NCI-H1694 (cell line): ENCODE measurements at regions not wholly inside any gene's neighbourhood (a gene's known extent, or its start where the extent isn't known, plus 50 kb on each side); places are given as distances from the start of the nearest gene placed in this dataset.
"Not testable (repeated sequence)": the region's sequence is repeated elsewhere in the genome, so short reads cannot be mapped to it uniquely, and the experiment has no call there.

ENCODE experiments used
- DNase-seq: peaks from one replicate; lab custom pipeline; 2025; lab: John Stamatoyannopoulos, UW

DNA sequence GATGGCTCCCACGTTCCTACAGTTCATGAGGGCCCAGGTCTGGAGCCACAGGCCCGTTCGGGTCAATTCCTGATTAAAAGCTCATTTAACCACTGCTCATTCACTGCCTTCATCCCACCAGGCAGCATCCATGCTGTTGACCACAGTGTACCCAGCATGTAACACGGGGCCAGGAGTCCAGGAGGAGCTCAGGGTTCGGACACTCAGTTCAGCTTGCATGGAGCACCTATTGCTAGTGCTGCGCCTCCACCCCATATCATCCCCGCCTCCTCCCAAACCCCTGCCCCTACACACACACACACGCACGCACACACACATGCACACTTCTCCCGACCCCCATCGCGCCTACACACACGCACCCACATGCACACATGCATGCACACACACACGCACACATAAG, 72.9 kb upstream of the SNTG2 start:
- no peak for DNase-seq

DNA sequence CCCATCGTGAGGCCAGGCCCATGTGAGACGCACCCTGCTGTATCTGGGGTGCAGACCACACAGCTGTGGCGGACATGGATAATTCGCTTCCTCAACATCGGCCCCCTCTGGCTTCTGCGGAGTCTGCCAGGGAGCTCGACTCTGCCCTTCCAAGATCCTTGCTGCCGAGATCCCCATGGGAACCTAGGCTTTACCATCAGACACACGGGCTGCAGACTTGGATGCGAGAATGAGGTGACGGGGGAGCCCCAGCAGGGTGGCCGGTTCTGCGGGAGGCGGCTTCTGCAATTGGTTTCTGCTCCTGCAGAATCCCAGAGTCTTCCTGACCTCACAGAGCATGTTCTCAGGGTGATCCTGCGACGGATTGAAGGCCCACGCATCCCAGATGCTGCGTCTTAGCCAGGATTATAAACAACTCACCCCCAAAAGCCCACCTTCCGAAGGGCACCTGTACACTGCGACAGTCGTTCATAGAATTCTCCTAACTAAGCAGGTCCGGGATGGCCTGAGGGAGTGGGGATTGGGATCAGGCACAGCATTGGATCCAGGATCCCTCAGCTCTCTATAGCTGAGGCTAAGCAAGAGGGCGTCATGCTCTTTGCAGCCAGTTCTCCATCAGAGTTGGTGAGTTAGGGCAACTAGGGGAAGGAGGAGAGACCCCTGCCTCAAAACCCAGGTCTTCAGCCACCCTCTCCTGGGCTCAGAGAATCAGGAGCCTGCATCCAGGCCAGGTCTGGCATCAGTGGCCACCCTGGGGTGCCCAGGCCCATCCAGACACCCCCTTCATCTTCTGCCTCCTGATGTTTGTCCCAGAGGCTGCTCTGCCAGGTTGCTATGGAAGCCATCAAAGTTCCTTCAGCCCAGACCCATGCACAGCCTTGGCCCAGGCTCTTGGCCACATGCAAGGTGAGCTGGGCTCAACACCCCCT, 74.7 kb upstream of the SNTG2 start:
- DNase-seq, result no peak

DNA sequence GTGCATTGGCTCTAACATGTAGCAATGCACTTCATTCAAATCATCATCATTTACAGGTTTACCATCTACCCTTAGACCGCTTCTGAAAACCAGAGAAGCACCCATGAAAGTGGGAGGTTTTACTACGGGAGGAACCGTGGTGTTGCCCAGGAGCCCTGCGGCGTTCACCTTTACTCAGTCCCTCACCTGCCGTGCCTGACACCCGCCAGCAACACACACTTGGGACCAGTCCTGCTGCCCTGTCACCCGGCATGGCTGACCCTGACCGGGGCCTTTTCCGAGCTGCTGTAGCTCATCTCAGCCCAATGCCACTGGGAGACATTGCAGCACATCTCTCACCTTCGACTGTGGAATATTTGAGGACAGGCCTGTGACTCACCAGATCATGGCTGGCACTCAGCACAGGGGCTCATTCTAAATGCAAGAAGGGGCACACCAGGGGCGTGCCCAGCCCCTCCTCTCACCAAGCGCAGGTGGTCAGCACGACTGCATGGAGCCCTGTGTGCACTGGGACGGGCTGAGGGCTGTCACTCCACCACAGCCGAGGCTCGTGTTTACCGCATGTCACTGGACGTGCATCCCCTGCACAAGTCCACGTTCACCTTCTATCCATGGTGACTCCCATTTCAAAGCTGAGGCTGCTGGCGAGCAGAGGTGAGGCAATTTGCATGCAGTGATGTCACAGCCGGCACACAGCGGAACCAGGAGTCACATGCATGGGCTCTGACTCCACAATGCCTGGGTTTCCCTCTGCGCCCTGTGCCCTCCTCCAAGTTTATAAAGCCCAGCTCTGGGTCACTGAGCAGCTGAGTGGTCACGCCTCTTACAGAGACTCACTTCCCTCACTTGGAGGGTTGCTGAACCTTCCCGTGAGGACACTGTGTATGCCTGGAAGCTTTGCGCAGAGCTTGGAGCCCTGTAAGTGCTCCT, 76.7 kb upstream of the SNTG2 start:
- DNase-seq, result no peak

DNA sequence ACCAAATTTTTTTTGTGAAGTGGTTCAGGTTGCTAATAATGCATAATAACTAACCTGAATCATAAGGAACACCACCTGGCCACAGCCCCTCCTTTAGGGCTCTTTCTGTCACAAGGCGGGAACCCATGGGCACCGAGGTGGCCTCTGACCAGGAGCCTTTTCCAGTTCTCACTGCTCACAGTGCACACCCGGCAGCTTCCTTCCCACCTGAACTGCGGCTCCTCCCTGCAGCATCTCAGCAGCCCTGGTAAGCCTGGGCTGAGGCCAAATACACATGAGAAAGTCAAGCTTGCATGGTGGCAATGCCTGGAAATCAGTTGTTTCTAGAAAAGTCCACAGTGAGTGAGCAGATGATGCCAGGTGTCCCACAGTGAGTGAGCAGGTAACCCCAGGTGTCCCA, 77.6 kb upstream of the SNTG2 start:
- no peak for DNase-seq

DNA sequence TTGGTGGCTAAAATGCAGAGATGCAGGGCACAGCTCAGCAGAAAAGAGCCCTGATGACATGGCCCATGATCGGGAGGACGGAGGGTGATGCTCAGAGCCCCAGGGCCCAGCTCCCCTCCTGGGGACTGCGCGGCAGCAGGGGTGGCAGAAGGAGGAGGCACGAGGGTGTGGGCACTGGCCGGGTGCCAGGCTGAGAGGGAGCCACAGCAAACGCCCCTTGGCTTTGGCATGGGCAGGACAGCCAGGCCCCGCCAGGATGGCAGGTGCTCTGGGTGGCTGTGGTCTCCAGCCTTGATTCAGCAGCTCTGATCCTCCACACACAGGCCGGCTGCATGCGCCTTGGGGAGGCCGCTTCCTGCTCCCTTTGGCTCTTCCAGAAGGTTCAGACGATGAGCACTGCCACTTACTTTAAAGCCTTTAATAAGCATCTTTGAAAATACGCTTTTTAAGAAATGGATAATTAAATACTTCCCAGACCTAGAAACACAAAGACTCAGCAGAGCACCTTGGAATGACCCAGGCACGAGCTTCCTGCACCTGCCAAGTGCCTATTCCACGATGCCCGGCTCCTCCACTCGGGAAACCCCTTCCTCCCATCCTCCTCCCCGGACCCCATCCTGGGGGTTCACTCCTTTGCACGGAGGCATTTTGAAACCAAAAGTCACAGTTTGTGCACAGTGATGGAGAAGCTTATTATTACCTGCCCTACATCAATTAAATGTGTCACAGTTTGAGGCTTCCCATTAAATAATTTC, 78.5 kb upstream of the SNTG2 start:
- DNase-seq, result no peak

DNA sequence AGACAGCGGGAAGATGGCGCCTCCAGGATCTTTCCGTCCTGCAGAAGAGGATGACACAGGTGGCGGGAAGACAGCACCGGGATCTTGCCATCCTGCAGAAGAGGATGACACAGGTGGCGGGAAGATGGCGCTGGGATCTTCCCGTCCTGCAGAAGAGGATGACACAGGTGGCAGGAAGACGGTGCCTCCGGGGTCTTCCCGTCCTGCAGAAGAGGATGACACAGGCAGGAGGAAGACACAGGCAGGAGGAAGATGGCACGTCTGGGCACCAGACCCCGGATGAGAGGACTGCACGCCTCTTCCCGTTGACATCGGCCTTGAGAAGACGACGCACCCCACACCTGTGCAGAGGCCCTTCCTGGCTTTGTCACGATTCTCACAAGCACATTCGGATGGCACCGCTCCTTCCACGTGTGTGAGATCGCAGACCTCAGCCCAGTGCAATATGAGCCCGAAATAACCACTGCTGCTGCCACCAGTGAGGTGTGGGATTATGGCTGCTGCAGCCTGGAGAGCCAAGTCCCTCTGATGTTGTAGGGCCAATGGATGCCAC, 79.4 kb upstream of the SNTG2 start:
- DNase-seq, result no peak

DNA sequence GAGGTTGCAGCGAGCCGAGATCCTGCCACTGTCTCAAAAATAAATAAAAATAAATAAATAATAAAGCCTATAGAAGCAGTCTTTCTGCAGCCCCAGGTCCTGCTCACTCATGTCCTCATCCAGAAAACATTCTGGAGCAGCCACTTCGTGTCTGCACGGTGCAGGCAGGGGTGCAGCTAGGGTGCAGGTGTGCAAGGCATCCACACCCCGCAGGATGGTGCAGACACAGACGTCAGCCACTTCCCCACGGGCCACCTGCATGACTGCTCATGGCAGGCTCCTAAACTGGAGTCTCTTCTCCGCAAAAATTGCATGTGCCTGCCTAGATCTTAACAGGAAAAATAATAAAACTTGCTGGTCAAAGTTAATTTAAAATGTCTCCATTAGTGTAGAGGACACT, 80.2 kb upstream of the SNTG2 start:
- no peak for DNase-seq

DNA sequence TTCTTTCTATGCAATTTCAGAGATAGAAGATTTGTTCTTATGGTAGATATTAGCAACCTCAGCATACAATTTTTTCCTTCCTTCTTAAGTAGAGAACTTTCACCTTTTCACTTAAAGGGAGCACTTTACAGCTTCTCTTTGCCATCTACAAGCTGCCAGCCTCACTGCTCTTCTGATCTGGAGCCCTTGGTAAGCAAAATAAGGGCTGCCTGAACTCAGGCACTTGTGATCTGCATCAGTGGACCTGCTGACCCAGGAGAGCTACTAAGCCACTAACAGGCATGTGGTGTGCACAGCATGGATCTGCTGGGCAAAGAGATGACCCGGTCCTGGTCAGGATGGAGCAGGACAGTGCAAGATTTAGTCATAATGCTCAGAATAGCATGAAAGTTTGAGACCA, 80.8 kb upstream of the SNTG2 start:
- no peak for DNase-seq

DNA sequence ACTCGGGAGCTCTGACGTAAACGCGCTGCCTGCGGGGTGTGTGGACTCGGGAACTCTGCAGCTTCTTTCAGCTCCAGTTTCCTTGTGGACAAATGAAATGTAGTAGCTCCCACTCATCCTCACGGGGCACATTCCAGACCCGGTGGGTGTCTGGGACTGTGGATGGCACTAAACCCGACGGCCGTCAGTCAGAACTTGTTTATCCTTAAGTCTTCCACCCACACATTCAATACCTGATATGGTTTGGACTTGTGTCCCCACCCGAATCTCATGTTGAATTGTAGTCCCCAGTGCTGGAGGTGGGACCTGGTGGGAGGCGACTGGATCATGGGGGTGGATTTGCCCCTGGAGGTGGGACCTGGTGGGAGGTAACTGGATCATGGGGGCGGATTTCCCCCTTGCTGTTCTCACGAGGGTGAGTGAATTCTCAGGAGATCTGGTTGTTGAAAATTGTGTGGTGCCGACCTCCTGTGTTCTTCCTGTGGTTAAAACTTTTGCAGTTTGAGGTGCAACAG, 81.2 kb upstream of the SNTG2 start:
- no peak for DNase-seq

DNA sequence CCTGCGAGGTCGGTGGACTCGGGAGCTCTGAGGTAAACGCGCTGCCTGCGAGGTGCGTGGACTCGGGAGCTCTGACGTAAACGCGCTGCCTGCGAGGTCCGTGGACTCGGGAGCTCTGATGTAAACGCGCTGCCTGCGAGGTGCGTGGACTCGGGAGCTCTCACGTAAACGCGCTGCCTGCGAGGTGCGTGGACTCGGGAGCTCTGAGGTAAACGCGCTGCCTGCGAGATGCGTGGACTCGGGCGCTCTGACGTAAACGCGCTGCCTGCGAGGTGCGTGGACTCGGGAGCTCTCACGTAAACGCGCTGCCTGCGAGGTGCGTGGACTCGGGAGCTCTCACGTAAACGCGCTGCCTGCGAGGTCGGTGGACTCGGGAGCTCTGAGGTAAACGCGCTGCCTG, 81.8 kb upstream of the SNTG2 start:
- DNase-seq, result not testable (repeated sequence)

DNA sequence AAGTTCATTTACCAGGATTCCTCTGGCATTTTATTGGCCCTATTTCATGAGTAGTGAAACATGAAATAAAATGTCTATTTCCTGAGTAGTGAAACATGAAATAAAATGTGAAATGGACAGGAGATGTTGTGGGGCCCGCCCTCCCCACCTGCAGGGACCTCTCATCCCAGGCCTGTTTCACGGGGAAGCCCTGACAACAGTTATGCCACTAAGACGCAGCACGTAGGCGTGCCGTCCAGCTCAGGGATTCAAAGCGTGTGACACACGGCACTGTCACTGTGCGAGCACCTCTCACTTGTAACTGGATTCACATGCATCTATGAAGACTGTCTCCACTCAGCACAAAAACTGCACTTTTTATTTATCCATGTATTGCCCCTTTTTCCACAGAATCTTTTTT, 83.4 kb upstream of the SNTG2 start:
- DNase-seq, result no peak

DNA sequence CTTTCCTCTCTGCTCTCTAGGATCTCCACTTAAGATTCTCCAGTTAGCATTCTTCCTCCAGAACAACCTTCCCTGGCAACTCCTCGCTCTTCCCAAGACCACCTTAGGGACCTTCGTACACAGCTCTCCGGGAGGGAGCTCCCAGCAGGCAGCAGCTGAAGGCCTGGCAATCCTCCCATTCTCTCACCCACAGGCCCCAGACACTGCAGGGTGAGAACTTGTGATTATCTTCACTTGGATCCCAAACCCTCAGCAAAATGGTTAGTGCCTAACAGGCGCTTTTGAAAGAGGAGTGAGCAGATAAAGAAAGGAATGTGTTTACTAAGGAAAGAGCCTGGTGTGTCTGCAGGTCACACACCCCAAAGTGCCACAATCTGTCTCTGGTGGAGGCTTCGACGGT, 83.8 kb upstream of the SNTG2 start:
- no peak for DNase-seq

DNA sequence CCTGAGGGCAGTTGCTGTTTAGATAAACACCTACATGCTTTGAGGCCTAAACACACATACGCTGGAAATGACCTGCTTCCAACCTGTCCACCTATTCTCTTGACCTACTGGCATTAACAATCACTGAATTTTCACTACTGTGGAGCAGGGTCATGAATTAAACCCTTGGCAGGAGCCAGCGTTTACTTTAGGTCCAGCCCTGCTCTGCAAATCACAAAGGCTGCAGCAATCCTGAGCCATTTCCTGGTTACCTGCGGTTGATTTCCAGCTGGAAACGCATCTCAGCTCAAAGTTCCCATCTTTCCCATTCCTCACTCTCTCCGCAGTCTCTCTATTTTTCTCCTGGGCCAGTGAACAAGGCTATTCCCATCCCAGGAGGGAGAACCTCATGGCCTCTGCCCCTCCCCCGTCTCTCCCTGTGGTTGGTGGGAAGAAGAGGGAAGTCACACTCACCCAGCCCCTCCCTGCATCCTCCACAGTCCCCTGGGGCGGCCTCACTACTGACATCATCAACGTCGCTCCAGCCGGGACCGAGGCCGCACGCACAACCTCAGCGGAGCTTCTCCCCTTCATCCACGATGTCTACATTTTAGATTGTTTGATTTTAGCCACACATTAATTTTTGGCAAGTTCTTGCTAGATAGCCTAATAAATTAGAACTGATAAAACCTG, 84.5 kb upstream of the SNTG2 start:
- DNase-seq, result no peak

DNA sequence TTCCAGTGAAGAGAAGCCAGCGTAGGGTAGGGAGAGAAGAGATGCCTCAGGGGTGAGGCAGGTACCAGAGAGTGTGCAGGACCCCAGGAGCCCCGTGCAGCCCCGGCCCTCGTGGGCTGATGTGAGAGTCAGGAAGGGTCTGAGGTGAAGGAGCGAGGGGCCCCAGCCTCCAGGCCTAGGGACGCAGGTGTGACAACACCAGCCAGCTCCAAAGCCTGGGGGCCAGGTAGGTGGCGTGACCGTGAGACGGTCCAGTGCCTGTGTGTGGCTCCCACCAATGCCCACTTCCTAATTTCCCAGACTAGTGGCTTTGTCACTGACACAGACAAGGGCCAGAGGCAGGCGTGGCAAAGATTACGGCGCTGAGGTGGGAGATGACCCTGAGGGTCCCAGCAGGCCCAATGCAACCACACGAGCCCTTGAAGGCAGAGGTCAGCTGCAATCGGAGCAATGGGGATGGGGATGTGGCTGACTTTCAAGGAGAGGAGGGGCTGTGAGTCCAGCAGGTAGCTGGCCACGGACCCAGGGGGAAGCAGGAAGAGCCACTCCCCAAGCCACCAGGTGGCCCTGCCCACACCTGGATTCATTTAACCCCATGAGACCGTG, 86.0 kb upstream of the SNTG2 start:
- DNase-seq, result no peak

DNA sequence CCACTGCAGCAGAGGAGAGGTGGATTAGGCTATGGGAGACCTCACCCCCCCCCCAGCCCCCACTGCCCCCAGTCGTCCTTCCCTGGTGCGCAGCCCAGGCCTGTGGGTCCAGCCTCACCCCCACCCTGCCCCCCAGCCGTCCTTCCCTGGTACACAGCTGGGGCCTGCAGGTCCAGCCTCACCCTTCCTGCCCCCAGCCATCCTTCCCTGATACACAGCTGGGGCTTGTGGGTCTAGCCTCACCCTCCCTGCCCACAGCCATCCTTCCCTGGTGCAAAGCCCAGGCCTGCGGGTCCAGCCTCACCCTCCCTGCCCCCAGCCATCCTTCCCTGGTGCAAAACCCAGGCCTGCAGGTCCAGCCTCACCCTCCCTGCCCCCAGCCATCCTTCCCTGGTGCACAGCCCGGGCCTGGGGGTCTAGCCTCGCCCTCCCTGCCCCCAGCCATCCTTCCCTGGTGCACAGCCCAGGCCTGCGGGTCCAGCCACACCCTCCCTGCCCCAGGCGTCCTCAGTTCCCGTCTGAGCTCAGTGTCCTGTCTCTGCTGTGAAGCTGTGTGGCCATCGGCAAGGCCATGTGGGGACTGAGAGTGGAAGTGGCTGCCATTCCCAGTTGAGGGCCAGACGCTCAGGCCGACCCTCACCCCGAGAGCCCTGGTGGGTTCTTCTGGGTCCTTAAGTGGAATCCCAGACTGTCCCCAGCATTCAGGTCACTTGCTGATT, 86.8 kb upstream of the SNTG2 start:
- no peak for DNase-seq

DNA sequence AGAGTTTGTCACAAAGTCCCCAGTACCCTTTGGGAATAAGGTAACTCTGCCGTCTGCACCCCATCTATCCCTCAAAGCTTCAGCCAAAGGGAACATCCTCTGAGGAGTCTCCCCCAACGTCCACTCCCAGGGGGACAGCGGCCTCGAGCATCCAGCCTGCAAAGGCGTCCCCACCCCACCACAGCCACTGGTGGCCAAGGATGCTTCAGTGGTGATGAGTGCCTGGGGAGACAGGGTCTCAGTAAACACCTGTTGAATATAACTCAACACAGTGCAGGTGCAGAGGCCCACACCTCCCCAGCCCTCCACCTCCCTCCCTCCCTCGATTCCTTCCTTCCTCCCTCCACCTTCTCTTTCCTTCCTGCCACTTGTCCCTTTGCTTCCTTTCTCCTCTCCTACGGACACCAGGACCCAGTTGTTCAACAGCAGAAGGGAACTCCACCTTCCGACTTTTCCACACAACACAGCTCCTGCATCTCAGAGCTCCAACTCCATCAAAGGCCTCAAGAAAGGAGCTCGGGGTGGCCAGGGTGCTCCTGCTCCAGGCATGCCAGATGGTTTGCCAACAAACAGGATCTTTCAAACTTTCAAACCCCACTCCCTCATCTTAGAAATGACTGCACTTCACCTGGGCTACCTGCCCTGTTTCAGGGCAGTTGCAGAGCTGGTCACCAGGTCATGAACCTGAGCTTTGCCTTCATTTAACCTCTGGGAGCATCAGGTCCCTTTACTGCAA, 87.8 kb upstream of the SNTG2 start:
- DNase-seq, result no peak

DNA sequence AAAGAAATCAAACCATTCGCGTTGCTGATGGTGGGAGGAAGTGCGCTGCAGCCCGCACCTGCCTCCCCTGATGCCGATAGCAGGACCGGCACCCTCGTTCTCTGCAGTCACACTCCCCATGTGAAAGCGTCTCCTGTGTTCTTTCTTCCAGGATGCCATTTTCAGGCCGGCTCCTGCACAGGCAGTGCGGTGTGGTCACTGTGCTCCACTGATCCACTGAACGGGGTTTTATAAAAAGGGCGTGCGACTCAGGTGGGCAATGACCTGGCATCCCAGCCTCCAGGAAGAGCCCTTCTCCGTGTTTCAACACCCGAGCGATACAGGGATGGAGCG, 88.3 kb upstream of the SNTG2 start:
- DNase-seq, result no peak

DNA sequence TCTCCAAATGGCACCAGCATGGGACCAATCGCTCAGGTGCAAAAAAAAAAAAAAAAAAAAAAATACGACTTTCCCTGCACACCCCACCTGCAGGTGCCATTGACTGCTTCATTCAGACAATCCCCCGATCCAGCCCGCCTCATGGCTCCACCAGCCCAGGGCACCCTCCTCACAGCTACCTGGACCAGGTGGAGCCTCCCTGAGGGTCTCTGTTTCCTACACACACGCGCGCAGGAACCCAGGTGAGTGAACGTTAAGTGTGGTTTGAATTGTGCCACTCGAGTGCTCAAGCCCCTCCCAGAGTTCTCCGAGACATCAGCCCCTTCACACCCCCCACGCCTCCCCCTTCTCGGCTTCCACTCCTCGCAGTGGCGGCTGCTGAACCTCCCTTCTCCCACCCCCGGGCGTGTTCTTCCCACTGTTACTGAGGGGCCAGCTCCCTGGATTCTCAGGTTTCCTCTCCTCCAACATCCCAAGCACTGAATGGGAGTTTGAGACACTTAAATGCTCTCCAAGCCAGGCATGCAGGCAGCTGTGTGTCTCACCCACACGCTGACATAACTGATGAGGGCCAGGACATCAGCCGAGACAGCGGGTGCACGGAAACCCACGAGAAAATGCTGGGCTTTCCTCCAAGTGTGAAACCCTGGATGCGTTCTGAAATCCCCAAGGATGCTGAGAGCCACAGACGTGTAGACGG, 88.8 kb upstream of the SNTG2 start:
- DNase-seq, result no peak
